WERI-Rb-1 (cell line): ENCODE measurements at regions not wholly inside any gene's neighbourhood (a gene's known extent, or its start where the extent isn't known, plus 50 kb on each side); places are given as distances from the start of the nearest gene placed in this dataset.

ENCODE experiments used
- DNase-seq: peaks from one replicate; pipeline ENCODE4 v3.0.0-alpha.2; 2020
- H3K27ac ChIP-seq: fragments of 250-450 bp; sonication (Bioruptor Pico); 2 replicates; pipeline ENCODE4 v1.5.1; 2020; ENCODE audit warnings: mild to moderate bottlenecking, moderate library complexity
- H3K27me3 ChIP-seq: fragments of 250-450 bp; sonication (Bioruptor Pico); 2 replicates; pipeline ENCODE4 v1.5.1; 2021; ENCODE audit warnings: mild to moderate bottlenecking, low read depth, moderate library complexity; ENCODE audit not compliant: insufficient read depth, severe bottlenecking
- H3K36me3 ChIP-seq: fragments of 250-450 bp; sonication (Bioruptor Pico); 2 replicates; pipeline ENCODE4 v1.5.1; 2020; ENCODE audit warnings: mild to moderate bottlenecking, moderate library complexity
- H3K4me3 ChIP-seq: 2 replicates; pipeline ENCODE4 v1.5.1; 2011; ENCODE audit warnings: low read depth, mild to moderate bottlenecking, control low read depth, low read length
- H3K9me3 ChIP-seq: fragments of 250-450 bp; sonication (Bioruptor Pico); 2 replicates; pipeline ENCODE4 v1.5.1; 2021; ENCODE audit warnings: mild to moderate bottlenecking, moderate library complexity; ENCODE audit not compliant: severe bottlenecking
- TF ChIP-seq, protein P1 (sequence below): IDR thresholded peaks from 2 replicates; pipeline ENCODE4 v1.5.1; 2011; ENCODE audit warnings: low read depth, mild to moderate bottlenecking, control low read depth, inconsistent platforms, low read length

GRCh38 chr1:96346719-96347118 lies 374.9 kb upstream of the PTBP2 start:
- TF ChIP-seq, protein P1, sequence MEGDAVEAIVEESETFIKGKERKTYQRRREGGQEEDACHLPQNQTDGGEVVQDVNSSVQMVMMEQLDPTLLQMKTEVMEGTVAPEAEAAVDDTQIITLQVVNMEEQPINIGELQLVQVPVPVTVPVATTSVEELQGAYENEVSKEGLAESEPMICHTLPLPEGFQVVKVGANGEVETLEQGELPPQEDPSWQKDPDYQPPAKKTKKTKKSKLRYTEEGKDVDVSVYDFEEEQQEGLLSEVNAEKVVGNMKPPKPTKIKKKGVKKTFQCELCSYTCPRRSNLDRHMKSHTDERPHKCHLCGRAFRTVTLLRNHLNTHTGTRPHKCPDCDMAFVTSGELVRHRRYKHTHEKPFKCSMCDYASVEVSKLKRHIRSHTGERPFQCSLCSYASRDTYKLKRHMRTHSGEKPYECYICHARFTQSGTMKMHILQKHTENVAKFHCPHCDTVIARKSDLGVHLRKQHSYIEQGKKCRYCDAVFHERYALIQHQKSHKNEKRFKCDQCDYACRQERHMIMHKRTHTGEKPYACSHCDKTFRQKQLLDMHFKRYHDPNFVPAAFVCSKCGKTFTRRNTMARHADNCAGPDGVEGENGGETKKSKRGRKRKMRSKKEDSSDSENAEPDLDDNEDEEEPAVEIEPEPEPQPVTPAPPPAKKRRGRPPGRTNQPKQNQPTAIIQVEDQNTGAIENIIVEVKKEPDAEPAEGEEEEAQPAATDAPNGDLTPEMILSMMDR = no peak; the same call in 1 of the 2 replicates
- H3K27me3 ChIP-seq = no peaks in the 10 kb centered on the region
- H3K36me3 ChIP-seq = no peaks in the 10 kb centered on the region
- H3K27ac ChIP-seq = no peak overlapping the region
- H3K9me3 ChIP-seq = no peaks in the 10 kb centered on the region
- DNase-seq = no peak
- H3K4me3 ChIP-seq = no peak overlapping the region

DNA sequence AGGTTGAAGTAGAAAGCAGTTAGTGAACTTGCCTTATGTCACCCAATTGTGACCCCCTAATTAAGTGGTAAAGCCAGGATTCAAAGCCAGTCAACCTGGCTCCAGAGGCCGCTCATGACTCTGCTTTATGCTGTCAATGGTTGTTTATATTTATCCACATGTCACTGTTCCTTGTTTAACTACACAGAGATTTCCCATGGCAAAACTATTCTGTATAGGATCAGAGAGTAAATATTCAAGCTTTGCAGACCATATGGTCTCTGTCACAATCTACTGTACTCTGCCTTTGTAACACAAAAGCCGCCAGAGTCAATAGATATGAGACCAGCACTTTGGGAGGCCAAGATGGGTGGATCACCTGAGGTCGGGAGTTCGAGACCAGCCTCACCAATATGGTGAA lies 371.7 kb upstream of the PTBP2 start:
- TF ChIP-seq, protein P1 = no peak
- no peak overlapping the region for H3K27ac ChIP-seq
- no peaks in the 10 kb centered on the region for H3K9me3 ChIP-seq
- H3K36me3 ChIP-seq = no peaks in the 10 kb centered on the region
- H3K4me3 ChIP-seq = no peak overlapping the region
- H3K27me3 ChIP-seq = no peaks in the 10 kb centered on the region
- DNase-seq = no peak

- DNase-seq = no peak
- Histone ChIP-seq H3K36me3 (no peaks in the 10 kb centered on the region), H3K27me3 (no peaks in the 10 kb centered on the region), H3K27ac (no peak overlapping the region), H3K9me3 (no peaks in the 10 kb centered on the region), H3K4me3 (no peak overlapping the region)
- TF ChIP-seq, protein P1 = no peak
These were observed 368.9 kb upstream of the PTBP2 start for GRCh38 chr1:96352733-96353132.

DNA sequence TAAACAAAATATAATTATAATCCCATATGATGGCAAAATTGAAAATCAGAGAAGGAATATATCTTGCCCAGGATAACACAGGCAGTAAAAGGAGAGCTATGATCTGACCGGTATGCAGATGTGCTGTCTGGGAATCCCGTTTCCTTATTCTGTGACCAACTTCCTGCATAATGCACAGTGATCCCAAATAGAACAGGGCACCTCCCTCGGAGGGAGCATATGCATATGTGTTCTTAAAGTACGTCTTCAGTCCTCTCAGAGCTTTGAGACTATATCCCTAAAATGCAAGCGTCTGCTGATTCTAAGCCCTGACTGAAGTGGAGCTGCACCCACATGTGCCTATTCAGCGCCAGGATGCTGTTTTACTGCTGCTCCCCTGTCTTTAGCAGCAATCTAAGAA lies 366.1 kb upstream of the PTBP2 start:
- DNase-seq = no peak
- H3K27me3 ChIP-seq = no peaks in the 10 kb centered on the region
- H3K36me3 ChIP-seq = no peaks in the 10 kb centered on the region
- H3K27ac ChIP-seq = no peak overlapping the region
- TF ChIP-seq, protein P1 = no peak
- H3K4me3 ChIP-seq = no peak overlapping the region
- no peaks in the 10 kb centered on the region for H3K9me3 ChIP-seq

GRCh38 chr1:96355961-96356360 lies 365.6 kb upstream of the PTBP2 start:
- no peaks in the 10 kb centered on the region for H3K36me3 ChIP-seq
- no peaks in the 10 kb centered on the region for H3K27me3 ChIP-seq
- H3K4me3 ChIP-seq = no peak overlapping the region
- H3K9me3 ChIP-seq = no peaks in the 10 kb centered on the region
- no peak overlapping the region for H3K27ac ChIP-seq
- TF ChIP-seq, protein P1 = no peak
- DNase-seq = no peak

DNA sequence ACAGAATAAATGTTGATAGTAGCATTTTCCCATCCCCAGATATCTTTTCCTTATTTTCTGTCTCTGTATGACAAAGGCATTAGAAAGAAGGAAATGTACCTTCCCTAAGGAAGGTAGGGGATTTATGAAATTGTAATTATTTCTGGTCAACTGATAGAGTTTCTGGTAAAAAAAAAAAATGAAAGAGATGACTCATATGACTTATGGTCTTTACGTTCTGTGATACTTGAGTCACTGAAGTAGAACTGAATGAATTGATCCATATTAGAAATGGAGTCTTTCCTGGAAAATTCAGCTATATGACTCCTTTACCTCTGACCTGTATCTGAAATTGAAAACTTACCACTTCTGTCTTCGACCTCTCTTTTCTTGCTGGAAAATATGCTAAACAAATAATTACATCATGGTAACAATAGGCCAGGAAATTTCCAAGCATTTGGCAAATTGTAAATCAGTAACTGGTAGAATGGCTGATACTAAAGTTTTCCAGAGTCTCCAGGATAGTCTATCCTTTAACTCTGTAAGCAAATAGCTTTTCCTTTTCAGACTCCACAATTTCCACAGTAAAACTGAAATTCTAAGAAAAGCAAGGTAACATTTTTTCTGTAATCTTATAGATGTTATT lies 364.3 kb upstream of the PTBP2 start:
- no peaks in the 10 kb centered on the region for H3K27me3 ChIP-seq
- H3K27ac ChIP-seq = no peak overlapping the region
- H3K9me3 ChIP-seq = no peaks in the 10 kb centered on the region
- no peak overlapping the region for H3K4me3 ChIP-seq
- H3K36me3 ChIP-seq = no peaks in the 10 kb centered on the region
- no peak for DNase-seq
- TF ChIP-seq, protein P1 = no peak
